Tibial artery (tissue), 4 donors: ENCODE measurements at regions not wholly inside any gene's neighbourhood (a gene's known extent, or its start where the extent isn't known, plus 50 kb on each side); places are given as distances from the start of the nearest gene placed in this dataset.

ENCODE experiments used
- DNase-seq, 2 donors: peaks; one replicate each; pipeline ENCODE4 v3.0.0-alpha.2; 2019
- H3K27ac ChIP-seq, 2 donors: fragments of 200-600 bp; sonication (generic) in 1 of 2; 1 replicate in 1 of 2; 2 replicates in 1 of 2; pipeline ENCODE4 v1.5.1; 2018 to 2019; ENCODE audit warnings: mild to moderate bottlenecking in 1 of 2
- H3K27me3 ChIP-seq, 2 donors: fragments of 200-600 bp; sonication (generic) in 1 of 2; one replicate each; pipeline versions ENCODE4 v1.5.1 to v1.6.0; 2016 to 2019
- H3K36me3 ChIP-seq, 3 donors: fragments of 200-600 bp; sonication (generic) in 2 of 3; one replicate each; pipeline ENCODE4 v1.5.1; 2016 to 2019; ENCODE audit warnings: mild to moderate bottlenecking in 2 of 3
- H3K4me1 ChIP-seq, 4 donors: fragments of 200-600 bp; sonication (generic) in 2 of 4; 1 replicate in 3 of 4; 2 replicates in 1 of 4; pipeline ENCODE4 v1.5.1; 2016 to 2019
- H3K4me3 ChIP-seq, 2 donors: fragments of 200-600 bp; sonication (generic) in 1 of 2; 1 replicate in 1 of 2; 2 replicates in 1 of 2; pipeline ENCODE4 v1.5.1; 2018 to 2019; ENCODE audit warnings: mild to moderate bottlenecking in 2 of 2
- H3K9me3 ChIP-seq, 3 donors: fragments of 200-600 bp; sonication (generic) in 1 of 3; one replicate each; pipeline ENCODE4 v1.5.1; 2016 to 2019
- intact Hi-C: fragments of 100-400 bp; cut with DNase I; formaldehyde crosslinking; loops from one replicate; pipeline ENCODE4 v1.15.0; 2023; ENCODE audit warnings: low total_unique reads
- TF ChIP-seq, protein P1 (sequence below), 2 experiments: fragments of 200-600 bp in 1 of 2; fragments of 450-650 bp in 1 of 2; IDR thresholded peaks; one replicate each; pipeline ENCODE4 v1.5.1; 2017 to 2019; ENCODE audit warnings: antibody characterized with exemption in 2 of 2, mild to moderate bottlenecking in 1 of 2, moderate library complexity in 1 of 2

DNA sequence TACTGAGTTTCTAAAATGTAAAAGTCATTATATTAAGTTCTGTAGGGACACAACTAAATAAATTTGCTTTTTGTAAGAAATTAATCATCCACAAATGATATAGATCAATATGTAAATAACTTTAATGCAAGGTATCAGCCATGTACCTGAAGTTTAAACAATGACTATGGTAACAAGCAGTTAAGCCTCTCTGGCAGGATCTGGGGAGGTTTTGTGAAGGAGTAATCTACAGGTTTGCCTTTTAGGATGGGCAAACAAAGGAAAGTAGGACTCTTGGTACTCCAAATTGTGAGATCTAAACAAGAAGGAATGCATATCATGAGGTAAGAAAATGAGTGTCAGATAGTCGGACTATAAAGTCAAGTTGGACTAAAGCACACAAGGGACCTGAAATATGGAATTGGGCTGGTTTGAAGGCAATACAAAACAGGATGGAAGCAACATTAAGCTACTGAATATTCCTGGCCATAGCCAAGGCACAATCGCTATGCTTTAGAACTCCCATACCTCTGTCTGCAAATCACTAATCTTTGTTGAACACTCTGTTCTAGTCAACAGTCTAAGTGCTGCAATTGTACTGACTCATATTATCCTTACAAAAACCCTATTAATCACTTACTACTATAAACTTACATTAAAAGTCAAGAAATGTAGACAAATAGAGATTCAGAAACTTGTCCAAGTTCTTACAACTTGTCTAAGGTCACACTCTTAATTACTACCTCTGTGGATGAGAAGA, 412.8 kb downstream of the DIPK2A start:
- H3K27ac ChIP-seq, result no peak overlapping the region
- no peaks in the 10 kb centered on the region for H3K9me3 ChIP-seq
- intact Hi-C loops, result no loop called here
- no peaks in the 10 kb centered on the region for H3K36me3 ChIP-seq
- peaks cover 0 to 10% (median 0%) of the 10 kb centered on the region in 4 donors for H3K4me1 ChIP-seq
- TF ChIP-seq, protein P1, sequence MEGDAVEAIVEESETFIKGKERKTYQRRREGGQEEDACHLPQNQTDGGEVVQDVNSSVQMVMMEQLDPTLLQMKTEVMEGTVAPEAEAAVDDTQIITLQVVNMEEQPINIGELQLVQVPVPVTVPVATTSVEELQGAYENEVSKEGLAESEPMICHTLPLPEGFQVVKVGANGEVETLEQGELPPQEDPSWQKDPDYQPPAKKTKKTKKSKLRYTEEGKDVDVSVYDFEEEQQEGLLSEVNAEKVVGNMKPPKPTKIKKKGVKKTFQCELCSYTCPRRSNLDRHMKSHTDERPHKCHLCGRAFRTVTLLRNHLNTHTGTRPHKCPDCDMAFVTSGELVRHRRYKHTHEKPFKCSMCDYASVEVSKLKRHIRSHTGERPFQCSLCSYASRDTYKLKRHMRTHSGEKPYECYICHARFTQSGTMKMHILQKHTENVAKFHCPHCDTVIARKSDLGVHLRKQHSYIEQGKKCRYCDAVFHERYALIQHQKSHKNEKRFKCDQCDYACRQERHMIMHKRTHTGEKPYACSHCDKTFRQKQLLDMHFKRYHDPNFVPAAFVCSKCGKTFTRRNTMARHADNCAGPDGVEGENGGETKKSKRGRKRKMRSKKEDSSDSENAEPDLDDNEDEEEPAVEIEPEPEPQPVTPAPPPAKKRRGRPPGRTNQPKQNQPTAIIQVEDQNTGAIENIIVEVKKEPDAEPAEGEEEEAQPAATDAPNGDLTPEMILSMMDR (IDR thresholded peaks at IDR 0.05), result no peak
- H3K4me3 ChIP-seq, result no peak overlapping the region
- no peaks in the 10 kb centered on the region for H3K27me3 ChIP-seq
- DNase-seq, result no peak

DNA sequence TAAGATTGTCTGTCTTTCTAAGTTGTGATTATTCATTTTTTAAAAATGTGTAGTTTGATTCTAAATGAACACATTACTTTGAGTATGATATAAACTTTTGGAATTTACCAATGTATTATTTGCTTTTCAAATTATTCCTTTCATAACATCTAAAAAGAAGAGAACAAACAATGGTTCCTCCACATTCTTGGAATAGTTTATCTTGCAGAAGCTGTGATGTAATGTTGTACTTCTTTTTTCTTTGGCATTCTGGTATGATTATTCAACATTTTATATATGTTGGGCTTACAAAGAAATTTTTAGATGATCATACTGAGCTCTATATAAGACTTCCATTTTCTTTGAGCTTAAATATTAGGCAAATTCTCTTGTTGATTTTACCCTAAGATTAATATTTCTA, 419.2 kb downstream of the DIPK2A start:
- intact Hi-C loops, result no loop called here
- H3K4me1 ChIP-seq, result no peaks in the 10 kb centered on the region
- no peak overlapping the region for H3K27ac ChIP-seq
- H3K4me3 ChIP-seq, result no peak overlapping the region
- no peaks in the 10 kb centered on the region for H3K27me3 ChIP-seq
- H3K9me3 ChIP-seq, result no peaks in the 10 kb centered on the region
- TF ChIP-seq, protein P1 (IDR thresholded peaks at IDR 0.05), result no peak
- no peak for DNase-seq
- no peaks in the 10 kb centered on the region for H3K36me3 ChIP-seq

- no peak for DNase-seq
- TF ChIP-seq, protein P1 (IDR thresholded peaks at IDR 0.05), result no peak
These were observed 419.6 kb downstream of the DIPK2A start for GRCh38 chr3:144391236-144391635.

GRCh38 chr3:144394032-144394431, 422.4 kb downstream of the DIPK2A start:
- H3K27ac ChIP-seq, result no peak overlapping the region
- no peak for DNase-seq
- H3K4me1 ChIP-seq, result no peaks in the 10 kb centered on the region
- TF ChIP-seq, protein P1 (IDR thresholded peaks at IDR 0.05), result no peak
- no peak overlapping the region for H3K4me3 ChIP-seq
- H3K36me3 ChIP-seq, result no peaks in the 10 kb centered on the region
- intact Hi-C loops, result no loop called here
- no peaks in the 10 kb centered on the region for H3K27me3 ChIP-seq
- peaks cover 0 to 5% (median 0%) of the 10 kb centered on the region in 3 donors for H3K9me3 ChIP-seq

More at GRCh38 chr3:144391236-144391635, 419.6 kb downstream of the DIPK2A start:
- intact Hi-C loops, result no loop called here
- H3K27ac ChIP-seq, result no peak overlapping the region
- no peaks in the 10 kb centered on the region for H3K36me3 ChIP-seq
- no peaks in the 10 kb centered on the region for H3K27me3 ChIP-seq
- H3K9me3 ChIP-seq, result no peaks in the 10 kb centered on the region
- no peak overlapping the region for H3K4me3 ChIP-seq
- no peaks in the 10 kb centered on the region for H3K4me1 ChIP-seq

GRCh38 chr3:144402430-144402829, 430.8 kb downstream of the DIPK2A start:
- DNase-seq, result no peak
- Histone ChIP-seq H3K4me1 (no peaks in the 10 kb centered on the region), H3K36me3 (no peaks in the 10 kb centered on the region), H3K27me3 (no peaks in the 10 kb centered on the region), H3K4me3 (no peak overlapping the region), H3K27ac (no peak overlapping the region), H3K9me3 (peaks cover 0 to 15% (median 0%) of the 10 kb centered on the region in 3 donors)
- intact Hi-C loops, result no loop called here
- TF ChIP-seq, protein P1 (IDR thresholded peaks at IDR 0.05), result no peak
